GM19467 (cell line): ENCODE measurements at regions not wholly inside any gene's neighbourhood (a gene's known extent, or its start where the extent isn't known, plus 50 kb on each side); places are given as distances from the start of the nearest gene placed in this dataset.
"Not testable (repeated sequence)": the region's sequence is repeated elsewhere in the genome, so short reads cannot be mapped to it uniquely, and the experiment has no call there.

ENCODE experiments used
- ATAC-seq: cut with Tn5 transposase; IDR thresholded peaks from one replicate; pipeline ENCODE4 v1.9.1; 2021; ENCODE audit warnings: mild to moderate bottlenecking, moderate library complexity; ENCODE audit not compliant: unreplicated experiment

GRCh38 chr15:62495670-62496614 is 330.9 kb upstream of the C2CD4B start:
- ATAC-seq = no peak

GRCh38 chr15:62497356-62497755 is 332.3 kb upstream of the C2CD4B start:
- ATAC-seq = no peak

DNA sequence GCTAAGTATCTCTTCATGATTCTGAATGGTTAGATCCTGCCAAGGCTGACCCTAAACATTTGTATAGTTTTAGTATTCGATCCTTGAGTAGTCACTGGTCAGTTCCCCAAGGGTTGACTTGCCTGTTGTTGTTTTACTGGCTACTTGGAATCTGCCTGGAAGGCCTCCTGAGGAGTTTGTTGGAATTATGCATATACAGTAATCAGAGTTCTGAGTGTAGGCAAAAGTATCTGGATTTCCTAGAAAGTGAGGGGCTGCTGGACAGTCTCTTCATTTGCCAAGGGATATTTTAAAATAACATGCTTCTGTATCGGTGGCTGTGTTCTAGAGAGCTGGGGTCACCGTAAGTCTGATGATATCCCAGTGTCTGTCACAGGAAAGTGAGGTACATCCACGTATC is 333.2 kb upstream of the C2CD4B start:
- no peak for ATAC-seq

- no peak for ATAC-seq
These were observed 333.6 kb upstream of the C2CD4B start for GRCh38 chr15:62498712-62499111.

DNA sequence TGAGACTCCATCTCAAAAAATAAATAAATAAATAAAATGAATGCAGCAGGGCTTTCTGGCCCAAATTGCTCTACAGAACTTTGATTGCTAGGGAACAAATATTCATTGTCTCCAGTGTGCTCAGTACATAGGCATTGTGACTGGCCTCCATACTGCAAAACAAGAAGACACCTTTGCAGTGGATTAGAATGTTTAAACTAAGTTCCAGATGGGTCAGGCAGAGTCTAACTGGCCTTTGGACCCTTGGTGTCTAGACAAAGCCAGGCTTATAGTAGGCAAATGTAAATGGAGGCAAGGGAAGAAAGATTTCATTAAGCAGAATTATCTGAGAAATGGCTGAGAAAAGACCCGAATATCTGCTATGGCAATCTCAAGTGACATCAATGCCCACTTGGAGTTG is 335.2 kb upstream of the C2CD4B start:
- ATAC-seq = no peak

DNA sequence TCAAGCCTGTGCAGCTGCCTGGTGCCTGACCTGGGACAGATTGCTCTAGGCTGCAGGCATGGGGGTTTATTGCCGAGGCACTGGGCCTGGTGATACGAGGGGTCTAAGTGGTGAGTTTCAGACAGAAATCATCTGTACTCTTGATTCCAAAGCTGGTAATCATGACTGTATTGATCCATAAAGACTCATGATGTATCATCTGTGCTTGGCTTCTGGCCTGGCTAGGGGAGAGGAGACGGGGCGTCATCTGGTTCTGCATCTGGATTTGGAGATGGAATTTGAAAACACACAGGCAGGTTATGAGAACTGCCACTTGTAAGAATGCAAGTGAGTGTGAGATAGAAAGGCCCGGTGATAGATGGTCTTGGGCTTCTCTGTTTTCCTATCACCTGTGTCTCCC is 337.4 kb upstream of the C2CD4B start:
- no peak for ATAC-seq

- no peak for ATAC-seq
These were observed 338.4 kb upstream of the C2CD4B start for GRCh38 chr15:62503451-62503850.

DNA sequence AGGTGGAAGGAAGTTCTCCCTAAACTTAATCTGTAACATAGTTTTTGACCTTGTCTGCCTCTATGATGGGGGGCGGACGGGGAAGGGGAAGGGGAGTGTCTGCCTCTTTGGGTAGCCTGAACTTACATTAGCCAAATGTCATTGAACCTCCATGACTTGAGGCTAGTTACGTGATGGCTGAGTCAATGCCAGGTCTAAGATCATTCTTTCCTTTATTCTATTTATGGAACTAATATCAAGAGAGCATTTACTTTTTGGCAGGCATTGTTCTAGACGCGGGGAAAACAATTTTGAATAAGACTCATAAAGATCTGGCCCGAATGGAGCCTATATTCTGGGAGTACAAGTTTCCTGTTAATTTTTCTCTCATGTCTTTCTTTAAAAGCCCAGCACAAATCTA is 340.7 kb upstream of the C2CD4B start:
- ATAC-seq = no peak

GRCh38 chr15:62506217-62506805 is 341.2 kb upstream of the C2CD4B start:
- no peak for ATAC-seq

- ATAC-seq = no peak
These were observed 344.4 kb upstream of the C2CD4B start for GRCh38 chr15:62509395-62509958.

DNA sequence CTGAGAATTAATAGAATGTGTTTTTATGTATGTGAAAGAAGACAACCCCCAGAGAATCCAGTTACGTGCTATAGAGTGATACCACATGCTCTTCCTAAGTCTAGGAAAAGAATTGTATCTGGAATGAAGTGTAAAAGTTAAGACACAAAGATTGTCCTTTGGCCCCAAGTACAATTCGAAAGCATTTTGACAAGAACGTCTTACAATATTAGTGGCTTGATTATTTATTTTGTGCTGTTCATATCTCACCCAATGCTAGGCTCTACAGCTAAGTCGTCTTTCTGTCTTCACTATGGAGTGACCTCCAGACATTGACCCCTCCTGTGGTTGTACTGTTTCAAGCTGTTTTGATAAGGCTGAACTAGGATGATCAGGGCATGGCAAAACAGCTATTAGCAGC is 345.7 kb upstream of the C2CD4B start:
- no peak for ATAC-seq

- ATAC-seq = no peak
These were observed 347.8 kb upstream of the C2CD4B start for GRCh38 chr15:62512904-62513303.

GRCh38 chr15:62513893-62514292 is 348.8 kb upstream of the C2CD4B start:
- ATAC-seq = no peak

DNA sequence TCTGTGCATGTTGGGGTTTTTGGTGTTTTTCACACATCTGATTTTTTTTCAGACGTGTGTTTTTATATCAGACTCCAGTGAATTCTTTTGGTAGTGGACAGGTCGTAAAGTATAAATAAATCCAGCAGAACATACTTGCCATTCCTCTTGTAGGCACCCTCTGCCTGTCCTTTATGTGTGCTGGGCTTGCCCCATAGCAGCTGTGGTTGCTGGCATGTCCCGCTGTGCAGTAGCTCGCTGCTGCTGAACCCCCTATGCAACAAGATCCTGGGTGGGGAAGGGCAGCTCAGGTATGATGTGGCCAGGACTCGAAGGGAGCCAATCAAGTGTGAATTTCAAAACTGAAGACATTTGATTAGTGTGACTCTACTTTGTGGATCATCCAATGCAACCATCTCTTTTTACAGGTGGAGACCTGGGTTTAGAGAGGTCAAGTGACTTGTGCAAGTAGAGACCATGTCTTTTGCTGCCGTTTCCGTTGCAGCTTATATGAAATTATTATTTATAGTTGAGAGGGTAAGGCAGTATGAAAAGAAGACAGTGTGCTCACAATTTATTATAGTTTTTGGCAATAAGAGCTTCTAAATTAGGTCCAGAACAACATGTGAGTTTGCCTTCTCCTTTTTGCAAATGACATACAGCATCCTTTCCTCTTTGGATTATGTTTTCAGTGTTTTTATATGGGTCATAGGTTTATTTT is 350.8 kb upstream of the C2CD4B start:
- no peak for ATAC-seq

DNA sequence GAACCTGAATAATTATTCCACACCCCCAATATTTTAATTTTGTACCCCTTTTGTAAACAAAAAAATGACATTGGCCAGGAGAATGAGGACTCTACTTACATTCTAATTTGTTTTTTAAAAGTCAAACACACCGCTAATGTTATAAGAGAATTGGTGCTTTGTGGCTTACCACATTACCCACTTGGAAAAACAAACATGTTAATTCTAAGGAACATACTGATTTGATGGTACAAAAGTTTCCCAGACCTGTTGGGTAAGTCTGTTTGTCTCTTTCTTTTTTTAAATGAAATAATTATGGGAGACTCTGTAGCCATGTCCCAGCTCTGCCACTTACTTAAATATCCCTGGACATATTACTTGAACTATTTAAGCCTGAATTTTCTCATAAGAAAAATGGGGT is 352.5 kb upstream of the C2CD4B start:
- no peak for ATAC-seq

- not testable (repeated sequence) for ATAC-seq
These were observed 353.6 kb upstream of the C2CD4B start for GRCh38 chr15:62518666-62519065.

DNA sequence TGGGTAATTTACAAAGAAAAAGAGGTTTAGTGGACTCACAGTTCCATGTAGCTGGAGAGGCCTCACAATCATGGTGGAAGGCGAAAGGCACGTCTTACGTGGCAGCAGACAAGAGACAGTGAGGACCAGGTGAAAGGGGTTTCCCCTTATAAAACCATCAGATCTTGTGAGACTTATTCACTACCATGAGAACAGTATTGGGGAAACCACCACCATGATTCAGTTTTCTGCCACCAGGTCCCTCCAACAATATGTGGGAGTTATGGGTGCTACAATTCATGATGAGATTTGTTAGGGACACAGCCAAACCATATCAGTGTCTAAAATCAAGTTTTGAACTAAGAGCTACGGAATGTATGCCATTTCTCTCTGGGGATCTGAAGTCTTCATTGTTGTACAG is 354.8 kb upstream of the C2CD4B start:
- no peak for ATAC-seq

- ATAC-seq = no peak
These were observed 355.8 kb upstream of the C2CD4B start for GRCh38 chr15:62520887-62521286.

DNA sequence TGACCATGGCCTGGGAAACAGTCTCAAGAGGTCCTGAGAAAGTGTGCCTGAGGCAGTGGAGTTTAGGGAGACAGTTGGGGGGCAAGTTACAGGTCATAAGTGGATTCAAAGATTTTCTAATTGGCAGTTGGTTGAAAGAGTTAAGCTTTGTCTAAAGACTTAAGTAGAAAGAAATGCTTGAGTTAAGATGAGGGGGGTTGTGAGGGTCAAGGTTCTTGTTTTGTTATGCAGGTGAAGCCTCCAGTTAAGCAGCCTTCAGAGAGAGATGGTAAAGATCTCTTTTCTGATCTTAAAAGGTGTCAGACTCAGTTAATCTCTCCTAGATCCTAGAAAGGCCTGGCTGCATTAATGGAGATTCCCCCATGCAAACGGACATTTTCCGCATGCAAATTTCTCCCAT is 356.3 kb upstream of the C2CD4B start:
- ATAC-seq = no peak

DNA sequence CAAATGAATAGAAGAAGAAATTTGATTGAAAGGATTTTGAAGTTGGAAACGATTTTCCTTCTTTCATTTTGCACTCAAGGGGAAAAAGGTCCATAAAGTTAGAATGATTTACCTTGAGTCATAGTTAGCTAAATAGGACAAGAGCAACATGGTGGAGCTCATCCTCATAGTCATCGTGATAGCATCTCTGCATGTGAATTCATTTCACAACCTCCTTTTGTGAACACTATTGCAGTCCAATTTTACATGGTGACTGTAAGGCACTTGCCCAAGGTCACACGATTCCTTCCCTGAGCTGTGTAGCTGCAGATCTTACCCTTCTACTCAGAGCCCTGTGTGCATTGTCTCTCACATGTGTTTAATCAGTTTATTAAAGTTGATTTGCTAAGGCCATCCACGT is 359.8 kb upstream of the C2CD4B start:
- ATAC-seq = no peak

- no peak for ATAC-seq
These were observed 362.3 kb upstream of the C2CD4B start for GRCh38 chr15:62527387-62527786.

GRCh38 chr15:62528505-62528904 is 363.4 kb upstream of the C2CD4B start:
- no peak for ATAC-seq
